H9 (cell line): ENCODE measurements at regions not wholly inside any gene's neighbourhood (a gene's known extent, or its start where the extent isn't known, plus 50 kb on each side); places are given as distances from the start of the nearest gene placed in this dataset.

Experiments
- DNase-seq: peaks from one replicate; pipeline ENCODE4 v3.0.0-alpha.2; 2017
- H2AFZ ChIP-seq: one replicate; pipeline ENCODE4 v1.6.1; 2013; ENCODE audit warnings: mild to moderate bottlenecking, low read length, control low read depth, moderate library complexity
- H2AK5ac ChIP-seq: 2 replicates; pipeline ENCODE4 v1.6.1; 2013; ENCODE audit warnings: low read length, control low read depth, mixed read lengths; ENCODE audit not compliant: insufficient read length
- H2BK120ac ChIP-seq: one replicate; pipeline ENCODE4 v1.6.1; 2013; ENCODE audit warnings: low read depth, mild to moderate bottlenecking, low read length, control low read depth, inconsistent platforms; ENCODE audit not compliant: poor library complexity, severe bottlenecking
- H2BK12ac ChIP-seq: 2 replicates; pipeline ENCODE4 v1.6.1; 2013; ENCODE audit warnings: low read length, control low read depth, mixed read lengths, low read depth; ENCODE audit not compliant: insufficient read length
- H2BK15ac ChIP-seq: 2 replicates; pipeline ENCODE4 v1.6.1; 2013; ENCODE audit warnings: low read depth, low read length, control low read depth
- H2BK20ac ChIP-seq: one replicate; pipeline ENCODE4 v1.6.1; 2013; ENCODE audit warnings: low read depth, mild to moderate bottlenecking, low read length, control low read depth, inconsistent platforms; ENCODE audit not compliant: poor library complexity, severe bottlenecking
- H2BK5ac ChIP-seq: 2 replicates; pipeline ENCODE4 v1.6.1; 2013; ENCODE audit warnings: low read length, control low read depth, mixed read lengths; ENCODE audit not compliant: insufficient read length
- H3K14ac ChIP-seq: 2 replicates; pipeline ENCODE4 v1.6.1; 2013; ENCODE audit warnings: low read length, control low read depth; ENCODE audit not compliant: insufficient read depth
- H3K18ac ChIP-seq: 2 replicates; pipeline ENCODE4 v1.6.1; 2013; ENCODE audit warnings: low read depth, mild to moderate bottlenecking, mixed read lengths, low read length, control low read depth; ENCODE audit not compliant: insufficient read length
- H3K23ac ChIP-seq: 2 replicates; pipeline ENCODE4 v1.6.1; 2013; ENCODE audit warnings: low read length, control low read depth, mixed read lengths, low read depth; ENCODE audit not compliant: insufficient read length
- H3K23me2 ChIP-seq: 2 replicates; pipeline ENCODE4 v1.6.1; 2013; ENCODE audit warnings: low read depth, mild to moderate bottlenecking, mixed read lengths, low read length, control low read depth; ENCODE audit not compliant: insufficient read length, poor library complexity, severe bottlenecking
- H3K27ac ChIP-seq: 2 replicates; pipeline ENCODE4 v1.5.1; 2013; ENCODE audit warnings: low read length, control low read depth, mixed read lengths, low read depth; ENCODE audit not compliant: insufficient read length
- H3K27me3 ChIP-seq: 2 replicates; pipeline ENCODE4 v1.6.1; 2013; ENCODE audit warnings: low read length, control low read depth, inconsistent platforms; ENCODE audit not compliant: insufficient read depth
- H3K4ac ChIP-seq: 2 replicates; pipeline ENCODE4 v1.6.1; 2013; ENCODE audit warnings: low read depth, mild to moderate bottlenecking, control low read depth, inconsistent platforms, low read length, moderate library complexity
- H3K4me1 ChIP-seq: 2 replicates; pipeline ENCODE4 v1.6.1; 2013; ENCODE audit warnings: low read length, control low read depth, inconsistent platforms; ENCODE audit not compliant: insufficient read depth
- H3K4me2 ChIP-seq: 2 replicates; pipeline ENCODE4 v1.6.1; 2013; ENCODE audit warnings: low read length, control low read depth, mixed read lengths; ENCODE audit not compliant: insufficient read length, insufficient read depth
- H3K56ac ChIP-seq: 2 replicates; pipeline ENCODE4 v1.6.1; 2013; ENCODE audit warnings: low read depth, mild to moderate bottlenecking, mixed read lengths, low read length, control low read depth; ENCODE audit not compliant: insufficient read length
- H3K79me1 ChIP-seq: 2 replicates; pipeline ENCODE4 v1.6.1; 2013; ENCODE audit warnings: low read depth, mild to moderate bottlenecking, moderate library complexity, low read length, control low read depth, inconsistent platforms; ENCODE audit not compliant: insufficient read depth, poor library complexity, severe bottlenecking
- H3K79me2 ChIP-seq: 2 replicates; pipeline ENCODE4 v1.6.1; 2013; ENCODE audit warnings: low read length, control low read depth, inconsistent platforms; ENCODE audit not compliant: insufficient read depth
- H3K9ac ChIP-seq: 2 replicates; pipeline ENCODE4 v1.6.1; 2013; ENCODE audit warnings: low read length, control low read depth, mixed read lengths; ENCODE audit not compliant: insufficient read length; ENCODE audit errors: extremely low read depth
- H3K9me3 ChIP-seq: one replicate; pipeline ENCODE4 v1.6.1; 2013; ENCODE audit warnings: low read depth, low read length, inconsistent platforms; ENCODE audit not compliant: control insufficient read depth
- H3T11ph ChIP-seq: one replicate; pipeline ENCODE4 v1.6.1; 2013; ENCODE audit warnings: mild to moderate bottlenecking, low read length, control low read depth, inconsistent platforms
- H4K20me1 ChIP-seq: one replicate; pipeline ENCODE4 v1.6.1; 2013; ENCODE audit not compliant: control insufficient read depth, insufficient read length, insufficient read depth
- H4K5ac ChIP-seq: 2 replicates; pipeline ENCODE4 v1.6.1; 2013; ENCODE audit warnings: low read depth, mild to moderate bottlenecking, mixed read lengths, low read length, control low read depth; ENCODE audit not compliant: insufficient read length
- H4K8ac ChIP-seq: replicated peaks from 2 replicates; pipeline ENCODE4 v1.6.1; 2013; ENCODE audit warnings: low read length, control low read depth, mixed read lengths, low read depth; ENCODE audit not compliant: insufficient read length
- H4K91ac ChIP-seq: 2 replicates; pipeline ENCODE4 v1.6.1; 2013; ENCODE audit warnings: low read depth, mild to moderate bottlenecking, moderate library complexity, mixed read lengths, low read length, control low read depth; ENCODE audit not compliant: insufficient read length
- H3K27ac Mint-ChIP-seq, 3 experiments: 2 replicates in 2 of 3; 3 replicates in 1 of 3; pipeline ENCODE4 v1.8.0; 2020 to 2021; ENCODE audit warnings: mixed read lengths in 3 of 3, mild to moderate bottlenecking in 1 of 3, moderate library complexity in 1 of 3
- H3K27me3 Mint-ChIP-seq: 2 replicates; pipeline ENCODE4 v1.8.0; 2021; ENCODE audit warnings: low read depth, mild to moderate bottlenecking, moderate library complexity, mixed read lengths
- H3K36me3 Mint-ChIP-seq, 3 experiments: 2 replicates in 2 of 3; 3 replicates in 1 of 3; pipeline ENCODE4 v1.8.0; 2020 to 2021; ENCODE audit warnings: low read depth in 3 of 3, mixed read lengths in 3 of 3; ENCODE audit not compliant: insufficient read depth in 1 of 3
- H3K4me1 Mint-ChIP-seq, 2 experiments: 2 replicates each; pipeline ENCODE4 v1.8.0; 2020; ENCODE audit warnings: mixed read lengths in 2 of 2
- H3K4me3 Mint-ChIP-seq, 2 experiments: 2 replicates in 1 of 2; 3 replicates in 1 of 2; pipeline ENCODE4 v1.8.0; 2020 to 2021; ENCODE audit warnings: mild to moderate bottlenecking in 2 of 2, mixed read lengths in 2 of 2, moderate library complexity in 1 of 2
- H3K9me3 Mint-ChIP-seq, 2 experiments: 2 replicates in 1 of 2; 3 replicates in 1 of 2; pipeline ENCODE4 v1.8.0; 2020; ENCODE audit warnings: mild to moderate bottlenecking in 2 of 2, mixed read lengths in 2 of 2, moderate library complexity in 1 of 2
- TF ChIP-seq, protein P1 (sequence below): fragments of 200-600 bp; sonication (generic); conservative IDR thresholded peaks from 3 replicates; pipeline ENCODE4 v1.8.0; 2021; ENCODE audit warnings: antibody characterized with exemption, mild to moderate bottlenecking

DNA sequence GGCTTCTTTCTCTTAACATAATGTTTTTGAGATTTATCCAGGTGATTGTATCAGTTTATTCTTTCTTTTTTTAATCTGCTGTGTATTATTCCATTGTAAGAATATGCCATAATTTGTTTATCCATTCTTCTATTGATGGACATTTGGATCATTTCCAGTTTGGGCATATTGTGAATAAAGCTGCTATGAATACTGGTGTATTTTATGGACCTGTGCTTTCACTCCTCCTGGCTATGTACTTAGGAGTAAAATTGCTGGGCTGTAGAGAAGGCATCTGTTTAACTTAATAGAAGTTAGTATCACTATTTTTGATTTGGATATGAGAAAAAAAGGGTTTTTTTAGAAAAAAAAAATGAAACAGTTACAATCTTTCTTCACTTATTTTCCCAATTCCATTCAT lies 50.0 kb upstream of the FAM9C start:
- peaks cover 14% of the 10 kb centered on the region for H3K9me3 ChIP-seq
- Mint-ChIP-seq H3K27me3 (no peaks in the 10 kb centered on the region), H3K9me3 (peaks cover 56 to 64% of the 10 kb centered on the region in 2 experiments), H3K27ac (no peak overlapping the region), H3K36me3 (peaks cover 6 to 13% (median 10%) of the 10 kb centered on the region in 3 experiments; a peak in 5 of 7 replicates), H3K4me3 (no peak overlapping the region), H3K4me1 (peaks cover 5 to 6% of the 10 kb centered on the region in 2 experiments; a peak in 3 of 4 replicates)
- H4K91ac ChIP-seq: no peak overlapping the region
- H4K20me1 ChIP-seq: no peaks in the 10 kb centered on the region
- H3K79me2 ChIP-seq: no peaks in the 10 kb centered on the region
- no peak overlapping the region for H2BK120ac ChIP-seq
- no peak overlapping the region for H2BK15ac ChIP-seq
- H3T11ph ChIP-seq: no peak overlapping the region
- no peak overlapping the region for H3K14ac ChIP-seq
- H2AFZ ChIP-seq: no peak overlapping the region
- no peaks in the 10 kb centered on the region for H3K27me3 ChIP-seq
- no peaks in the 10 kb centered on the region for H3K79me1 ChIP-seq
- no peaks in the 10 kb centered on the region; the same call in 1 of the 2 replicates for H3K4me1 ChIP-seq
- H3K56ac ChIP-seq: no peak overlapping the region
- no peak overlapping the region for H4K8ac ChIP-seq
- H2AK5ac ChIP-seq: no peak overlapping the region
- no peak overlapping the region for H3K9ac ChIP-seq
- no peak overlapping the region for H3K4me2 ChIP-seq
- no peak overlapping the region for H3K18ac ChIP-seq
- H2BK12ac ChIP-seq: no peak overlapping the region
- H2BK5ac ChIP-seq: no peak overlapping the region
- no peak overlapping the region for H3K27ac ChIP-seq
- no peak overlapping the region for H3K4ac ChIP-seq
- H3K23ac ChIP-seq: no peak overlapping the region
- H3K23me2 ChIP-seq: no peaks in the 10 kb centered on the region
- TF ChIP-seq, protein P1, sequence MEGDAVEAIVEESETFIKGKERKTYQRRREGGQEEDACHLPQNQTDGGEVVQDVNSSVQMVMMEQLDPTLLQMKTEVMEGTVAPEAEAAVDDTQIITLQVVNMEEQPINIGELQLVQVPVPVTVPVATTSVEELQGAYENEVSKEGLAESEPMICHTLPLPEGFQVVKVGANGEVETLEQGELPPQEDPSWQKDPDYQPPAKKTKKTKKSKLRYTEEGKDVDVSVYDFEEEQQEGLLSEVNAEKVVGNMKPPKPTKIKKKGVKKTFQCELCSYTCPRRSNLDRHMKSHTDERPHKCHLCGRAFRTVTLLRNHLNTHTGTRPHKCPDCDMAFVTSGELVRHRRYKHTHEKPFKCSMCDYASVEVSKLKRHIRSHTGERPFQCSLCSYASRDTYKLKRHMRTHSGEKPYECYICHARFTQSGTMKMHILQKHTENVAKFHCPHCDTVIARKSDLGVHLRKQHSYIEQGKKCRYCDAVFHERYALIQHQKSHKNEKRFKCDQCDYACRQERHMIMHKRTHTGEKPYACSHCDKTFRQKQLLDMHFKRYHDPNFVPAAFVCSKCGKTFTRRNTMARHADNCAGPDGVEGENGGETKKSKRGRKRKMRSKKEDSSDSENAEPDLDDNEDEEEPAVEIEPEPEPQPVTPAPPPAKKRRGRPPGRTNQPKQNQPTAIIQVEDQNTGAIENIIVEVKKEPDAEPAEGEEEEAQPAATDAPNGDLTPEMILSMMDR: no peak
- no peak overlapping the region for H4K5ac ChIP-seq
- H2BK20ac ChIP-seq: no peak overlapping the region
- no peak for DNase-seq
